Calu3 (cell line): ENCODE measurements at regions not wholly inside any gene's neighbourhood (a gene's known extent, or its start where the extent isn't known, plus 50 kb on each side); places are given as distances from the start of the nearest gene placed in this dataset.
A peak's percentile ranks its signal among the peaks of the same experiment; 100 is the strongest.

Experiments
- BruUV-seq: library from RNA; stranded (reverse); fragments of 400-500 nt; replicated peaks from 2 replicates; lab custom pipeline; 2021; lab: Mats Ljungman, UMichigan
- CTCF ChIA-PET: fragments of 300-600 bp; sonication (Branson Sonifier 250); formaldehyde crosslinking; loops from one replicate; lab custom pipeline; 2022; ENCODE audit warnings: antibody characterized with exemption; lab: Charles Lee
- DNase-seq: peaks from one replicate; pipeline ENCODE4 v3.0.0; 2022
- H3K27ac Mint-ChIP-seq: one replicate; pipeline ENCODE4 v1.8.0; 2022; ENCODE audit warnings: mixed read lengths; ENCODE audit not compliant: unreplicated experiment
- H3K27me3 Mint-ChIP-seq: one replicate; pipeline ENCODE4 v1.8.0; 2022; ENCODE audit warnings: mixed read lengths; ENCODE audit not compliant: unreplicated experiment
- H3K36me3 Mint-ChIP-seq: one replicate; pipeline ENCODE4 v1.8.0; 2022; ENCODE audit warnings: mild to moderate bottlenecking, moderate library complexity, mixed read lengths; ENCODE audit not compliant: insufficient read depth, unreplicated experiment
- H3K4me1 Mint-ChIP-seq: one replicate; pipeline ENCODE4 v1.8.0; 2022; ENCODE audit warnings: mild to moderate bottlenecking, low read depth, mixed read lengths; ENCODE audit not compliant: unreplicated experiment
- H3K4me3 Mint-ChIP-seq: one replicate; pipeline ENCODE4 v1.8.0; 2022; ENCODE audit warnings: mild to moderate bottlenecking, low read depth, moderate library complexity, mixed read lengths; ENCODE audit not compliant: unreplicated experiment
- H3K9me3 Mint-ChIP-seq: one replicate; pipeline ENCODE4 v1.8.0; 2022; ENCODE audit warnings: low read depth, mixed read lengths; ENCODE audit not compliant: unreplicated experiment
- intact Hi-C: fragments of 100-400 bp; cut with micrococcal nuclease; formaldehyde crosslinking; loops from one replicate; pipeline ENCODE4 v1.10.0; 2022; ENCODE audit not compliant: unreplicated experiment
- TF ChIP-seq, protein P1 (sequence below): fragments of 200-600 bp; IDR thresholded peaks from one replicate; pipeline ENCODE4 v1.8.0; 2022; ENCODE audit warnings: antibody characterized with exemption; ENCODE audit not compliant: unreplicated experiment

DNA sequence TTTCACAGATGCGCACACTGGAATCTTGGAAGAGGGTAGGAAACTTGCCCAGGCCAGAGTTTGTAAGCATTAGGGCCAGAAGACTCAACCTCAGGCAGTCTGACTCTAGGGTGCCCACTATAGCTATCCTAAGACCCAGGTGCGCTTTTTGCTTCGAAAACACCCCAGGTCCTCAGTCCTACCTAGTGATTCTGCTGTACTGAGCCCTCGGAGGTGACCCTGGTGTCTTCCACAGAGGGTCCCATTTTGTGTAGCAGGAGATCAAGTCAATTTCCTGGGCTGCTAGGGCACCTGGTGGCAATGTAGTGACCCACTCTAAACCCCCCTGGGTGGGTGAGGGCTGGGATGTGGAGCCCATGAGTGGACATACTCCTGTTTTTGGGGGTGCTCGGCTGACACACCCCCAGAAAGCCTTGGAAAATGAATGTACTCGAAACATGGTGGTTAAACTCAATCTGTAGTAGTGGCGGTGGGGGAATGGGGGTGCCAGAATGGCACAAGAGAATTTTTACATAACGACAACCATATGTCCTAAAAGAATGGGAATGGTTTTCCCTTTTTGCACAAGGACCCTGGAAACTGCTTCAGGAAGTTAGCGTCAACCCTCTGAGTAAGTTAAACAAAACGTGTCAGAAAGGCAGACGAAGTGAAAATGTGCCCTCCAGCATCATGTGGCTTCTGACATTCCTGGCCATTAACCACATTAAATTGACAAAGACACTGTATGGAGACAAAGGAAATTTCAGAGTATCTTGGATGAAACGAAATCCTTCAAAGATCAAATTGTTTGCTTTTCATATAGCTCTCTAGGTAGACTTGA is 218.0 kb upstream of the COPS8 start:
- Mint-ChIP-seq H3K9me3 (peaks cover 12% of the 10 kb centered on the region), H3K27me3 (no peaks in the 10 kb centered on the region), H3K27ac (no peak overlapping the region), H3K36me3 (no peaks in the 10 kb centered on the region), H3K4me3 (no peak overlapping the region), H3K4me1 (peaks cover 11% of the 10 kb centered on the region)
- TF ChIP-seq, protein P1, sequence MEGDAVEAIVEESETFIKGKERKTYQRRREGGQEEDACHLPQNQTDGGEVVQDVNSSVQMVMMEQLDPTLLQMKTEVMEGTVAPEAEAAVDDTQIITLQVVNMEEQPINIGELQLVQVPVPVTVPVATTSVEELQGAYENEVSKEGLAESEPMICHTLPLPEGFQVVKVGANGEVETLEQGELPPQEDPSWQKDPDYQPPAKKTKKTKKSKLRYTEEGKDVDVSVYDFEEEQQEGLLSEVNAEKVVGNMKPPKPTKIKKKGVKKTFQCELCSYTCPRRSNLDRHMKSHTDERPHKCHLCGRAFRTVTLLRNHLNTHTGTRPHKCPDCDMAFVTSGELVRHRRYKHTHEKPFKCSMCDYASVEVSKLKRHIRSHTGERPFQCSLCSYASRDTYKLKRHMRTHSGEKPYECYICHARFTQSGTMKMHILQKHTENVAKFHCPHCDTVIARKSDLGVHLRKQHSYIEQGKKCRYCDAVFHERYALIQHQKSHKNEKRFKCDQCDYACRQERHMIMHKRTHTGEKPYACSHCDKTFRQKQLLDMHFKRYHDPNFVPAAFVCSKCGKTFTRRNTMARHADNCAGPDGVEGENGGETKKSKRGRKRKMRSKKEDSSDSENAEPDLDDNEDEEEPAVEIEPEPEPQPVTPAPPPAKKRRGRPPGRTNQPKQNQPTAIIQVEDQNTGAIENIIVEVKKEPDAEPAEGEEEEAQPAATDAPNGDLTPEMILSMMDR = no peak
- CTCF ChIA-PET = no interaction called here
- no TSS peak for BruUV-seq
- no peak for DNase-seq
- intact Hi-C loops = no loop called here

DNA sequence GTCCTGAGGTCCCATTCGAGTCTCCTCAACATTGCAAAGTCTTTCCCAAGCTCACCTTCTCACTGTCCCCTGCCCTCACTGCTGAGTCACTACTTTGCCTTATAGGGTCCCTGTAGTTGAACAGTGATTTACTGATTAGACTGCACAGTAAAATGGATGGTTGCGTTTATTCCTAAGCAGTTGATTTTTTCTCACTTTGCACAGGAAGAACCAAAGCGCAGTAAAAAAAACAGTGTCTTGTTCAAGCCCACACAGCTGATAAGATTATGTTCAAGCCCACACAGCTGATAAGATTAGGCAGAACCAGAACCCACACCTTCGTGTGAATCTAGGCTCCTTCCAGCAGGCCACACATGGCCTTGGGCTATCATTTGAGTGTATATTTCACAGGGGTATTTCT is 215.3 kb upstream of the COPS8 start:
- DNase-seq = no peak
- BruUV-seq = no TSS peak
- intact Hi-C loops = no loop called here
- CTCF ChIA-PET = no interaction called here
- H3K9me3 Mint-ChIP-seq = peaks cover 7% of the 10 kb centered on the region
- no peak overlapping the region for H3K4me3 Mint-ChIP-seq
- peaks cover 20% of the 10 kb centered on the region for H3K4me1 Mint-ChIP-seq
- no peak overlapping the region for H3K27ac Mint-ChIP-seq
- H3K27me3 Mint-ChIP-seq = no peaks in the 10 kb centered on the region
- TF ChIP-seq, protein P1 = no peak
- H3K36me3 Mint-ChIP-seq = no peaks in the 10 kb centered on the region

DNA sequence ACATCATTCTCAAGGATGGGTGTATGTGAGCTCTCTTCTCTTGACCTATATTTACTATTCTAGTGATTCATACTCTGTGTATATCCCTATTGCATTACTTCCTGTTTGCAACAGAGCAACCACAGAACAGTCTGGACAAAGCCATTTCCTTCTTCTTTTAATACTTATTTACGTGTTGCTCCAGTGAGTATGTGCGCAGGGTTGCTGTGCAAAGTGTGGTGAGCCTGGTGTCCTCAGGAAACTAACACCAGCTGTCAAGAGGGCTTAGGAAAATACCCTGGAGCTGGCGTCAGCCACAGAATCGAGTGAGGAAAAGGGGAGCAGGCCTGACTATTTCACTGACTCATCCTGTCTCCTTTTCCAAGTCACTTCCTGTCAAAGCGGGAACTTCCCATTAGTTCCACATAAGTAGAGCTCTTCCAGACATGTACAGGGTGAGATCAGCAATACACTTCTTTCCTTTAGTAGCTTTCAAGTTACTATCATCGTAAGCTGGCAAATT is 214.1 kb upstream of the COPS8 start:
- Mint-ChIP-seq H3K36me3 (no peaks in the 10 kb centered on the region), H3K27me3 (no peaks in the 10 kb centered on the region), H3K4me1 (peaks cover 21% of the 10 kb centered on the region), H3K27ac (peak overlapping the region; percentile 64), H3K4me3 (no peak overlapping the region), H3K9me3 (peaks cover 4% of the 10 kb centered on the region)
- BruUV-seq = no TSS peak
- intact Hi-C loops = no loop called here
- CTCF ChIA-PET = interaction anchor here (0.6 kb wide), 1 partner anchor 800 kb away, joined by 3 read pairs; no protein-coding TSS in a partner anchor
- DNase-seq = peak; percentile 5
- TF ChIP-seq, protein P1 = no peak

DNA sequence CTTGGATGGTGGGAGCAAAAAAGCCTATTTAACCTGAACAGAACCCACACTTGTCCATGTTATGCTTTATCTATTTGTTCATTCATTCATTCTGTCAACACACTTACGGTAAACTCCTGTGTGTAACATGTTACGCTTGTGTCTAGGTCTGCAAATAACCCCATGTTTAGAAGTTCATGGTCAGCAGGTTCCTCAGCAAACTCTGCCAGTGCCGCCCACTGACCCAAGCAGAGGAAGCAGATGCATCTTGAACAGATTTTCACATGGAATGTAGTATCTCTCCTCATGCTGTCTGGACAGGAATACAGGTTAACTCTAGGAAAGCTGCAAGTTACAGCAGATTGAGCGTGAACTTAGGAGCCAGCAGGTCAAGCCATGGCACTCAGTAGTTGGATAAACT is 213.7 kb upstream of the COPS8 start:
- CTCF ChIA-PET = no interaction called here
- TF ChIP-seq, protein P1 = no peak
- Mint-ChIP-seq H3K36me3 (no peaks in the 10 kb centered on the region), H3K27ac (no peak overlapping the region), H3K4me1 (peaks cover 21% of the 10 kb centered on the region), H3K4me3 (no peak overlapping the region), H3K9me3 (peaks cover 2% of the 10 kb centered on the region), H3K27me3 (no peaks in the 10 kb centered on the region)
- no peak for DNase-seq
- intact Hi-C loops = no loop called here
- BruUV-seq = no TSS peak
